ENCODE measurements at regions not wholly inside any gene's neighbourhood (a gene's known extent, or its start where the extent isn't known, plus 50 kb on each side); places are given as distances from the start of the nearest gene placed in this dataset.

DNA sequence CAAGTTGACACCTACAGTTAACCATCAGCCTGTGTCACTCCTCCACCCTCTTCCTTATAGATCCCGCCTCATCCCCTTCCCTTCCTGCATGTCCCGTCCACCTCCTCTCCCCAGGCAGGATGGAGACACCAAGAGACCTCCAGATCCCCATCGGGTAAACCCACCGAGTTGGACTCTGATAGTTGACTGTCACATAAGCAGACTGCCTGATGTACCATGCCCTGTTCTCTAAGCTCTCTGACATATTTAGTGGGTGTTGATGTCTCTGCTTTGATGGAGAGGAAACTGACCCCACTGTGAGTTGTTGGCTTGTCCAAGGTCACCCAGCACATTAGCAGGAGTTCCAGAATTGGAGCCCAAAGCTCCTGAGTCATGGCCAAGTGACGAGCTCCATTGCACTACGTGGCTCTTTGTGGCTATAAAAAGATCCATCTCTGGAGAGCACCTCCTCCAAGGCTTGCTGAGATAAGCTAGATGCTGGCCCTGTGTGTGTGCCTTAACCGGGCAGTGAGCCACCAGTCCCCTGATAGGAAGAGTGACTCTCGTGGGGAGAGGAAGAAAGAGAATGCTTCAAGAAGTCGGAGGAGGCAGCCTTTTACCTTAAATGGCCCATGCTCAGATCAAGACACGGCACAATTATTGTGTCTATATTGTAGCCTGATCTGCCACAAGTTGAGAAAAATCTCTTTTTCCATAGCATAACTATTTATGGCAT is 236.0 kb upstream of the ECI2 start:
- ChIA-PET CTCF (no interaction called here), POLR2A (no interaction called here)
- Histone ChIP-seq H3K27me3 (replicated peaks in 2 of 5; ENCODE audit: control insufficient read depth in 4 of 5, insufficient read depth in 5 of 5, low read length in 4 of 5) (no peaks in the 10 kb centered on the region), H3K36me3 (ENCODE audit: control insufficient read depth in 4 of 4, insufficient read depth in 4 of 4, low read length in 3 of 4) (no peaks in the 10 kb centered on the region), H3K4me3 (ENCODE audit: control insufficient read depth in 1 of 7, extremely low read depth in 1 of 7, insufficient read depth in 4 of 7, low read depth in 2 of 7, low read length in 6 of 7) (no peak overlapping the region), H3K4me1 (ENCODE audit: control extremely low read depth in 1 of 4, control insufficient read depth in 4 of 4, insufficient read depth in 4 of 4, low read length in 3 of 4) (no peaks in the 10 kb centered on the region), H3K27ac (ENCODE audit: insufficient read depth in 1 of 2, low read depth in 1 of 2, low read length in 2 of 2, poor library complexity in 1 of 2, severe bottlenecking in 2 of 2) (no peak overlapping the region), H3K9me3 (ENCODE audit: control extremely low read depth in 1 of 5, control insufficient read depth in 4 of 5, insufficient read depth in 2 of 5, low read depth in 1 of 5, low read length in 4 of 5) (no peaks in the 10 kb centered on the region)
- peak in 1 of 3 donors; percentile 3 for DNase-seq
- 90% methylated on average over 8 of the region's 10 CpGs for WGBS (ENCODE audit: insufficient coverage)

DNA sequence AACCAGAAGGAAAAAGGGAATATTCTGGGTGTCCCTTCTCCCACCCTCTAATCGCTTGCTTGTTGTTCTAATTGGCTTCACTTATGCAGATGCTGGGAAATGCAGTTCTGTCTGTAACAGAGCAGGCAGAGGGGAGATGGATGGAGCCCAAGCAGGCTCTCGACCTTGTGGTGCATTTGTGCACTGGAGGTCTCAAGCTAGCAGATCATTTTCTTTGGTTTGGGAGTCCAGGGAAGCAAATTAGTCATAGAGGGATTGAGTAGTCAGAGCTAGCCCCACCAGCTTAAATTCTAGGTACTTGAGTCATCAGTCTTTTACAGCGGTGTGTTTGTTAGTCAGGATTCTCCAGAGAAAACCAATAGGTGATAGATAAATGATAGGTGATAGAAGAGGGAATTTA is 234.7 kb upstream of the ECI2 start:
- DNase-seq = no peak

DNA sequence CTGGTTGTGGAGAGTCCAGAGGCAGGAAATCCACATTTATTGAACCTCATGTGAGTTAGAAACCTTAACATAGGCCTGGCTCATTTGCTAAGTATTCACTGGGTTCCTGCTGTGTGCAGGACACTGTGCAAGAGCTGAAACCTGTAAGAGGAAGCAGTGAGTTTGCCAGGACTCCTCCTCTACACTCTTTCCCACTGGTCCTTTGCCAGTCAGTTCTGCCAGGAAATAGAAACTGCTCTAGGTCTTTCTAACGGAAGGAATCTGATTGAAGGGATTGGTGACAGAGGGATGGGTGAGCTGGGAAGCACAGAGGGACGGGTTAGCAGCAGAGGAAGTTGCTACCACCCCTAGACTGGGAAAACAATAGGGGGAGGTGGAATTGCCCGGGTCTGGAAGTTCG is 234.2 kb upstream of the ECI2 start:
- DNase-seq = no peak
- POLR2A ChIA-PET = no interaction called here
- no peak overlapping the region for H3K27ac ChIP-seq (ENCODE audit: insufficient read depth in 1 of 2, low read depth in 1 of 2, low read length in 2 of 2, poor library complexity in 1 of 2, severe bottlenecking in 2 of 2)
- H3K4me3 ChIP-seq (ENCODE audit: control insufficient read depth in 1 of 7, extremely low read depth in 1 of 7, insufficient read depth in 4 of 7, low read depth in 2 of 7, low read length in 6 of 7) = no peak overlapping the region
- CTCF ChIA-PET = no interaction called here
- peaks cover 0 to 3% (median 0%) of the 10 kb centered on the region in 4 experiments for H3K4me1 ChIP-seq (ENCODE audit: control extremely low read depth in 1 of 4, control insufficient read depth in 4 of 4, insufficient read depth in 4 of 4, low read length in 3 of 4)
- H3K27me3 ChIP-seq (replicated peaks in 2 of 5; ENCODE audit: control insufficient read depth in 4 of 5, insufficient read depth in 5 of 5, low read length in 4 of 5) = no peaks in the 10 kb centered on the region
- no peaks in the 10 kb centered on the region for H3K9me3 ChIP-seq (ENCODE audit: control extremely low read depth in 1 of 5, control insufficient read depth in 4 of 5, insufficient read depth in 2 of 5, low read depth in 1 of 5, low read length in 4 of 5)
- whole genome bisulfite sequencing (ENCODE audit: insufficient coverage) = 83% methylated on average over 4 of the region's 4 CpGs
- H3K36me3 ChIP-seq (ENCODE audit: control insufficient read depth in 4 of 4, insufficient read depth in 4 of 4, low read length in 3 of 4) = no peaks in the 10 kb centered on the region

More for the DNA sequence above, 234.7 kb upstream of the ECI2 start:
- Histone ChIP-seq H3K27ac (ENCODE audit: insufficient read depth in 1 of 2, low read depth in 1 of 2, low read length in 2 of 2, poor library complexity in 1 of 2, severe bottlenecking in 2 of 2) (no peak overlapping the region), H3K27me3 (replicated peaks in 2 of 5; ENCODE audit: control insufficient read depth in 4 of 5, insufficient read depth in 5 of 5, low read length in 4 of 5) (no peaks in the 10 kb centered on the region), H3K4me3 (ENCODE audit: control insufficient read depth in 1 of 7, extremely low read depth in 1 of 7, insufficient read depth in 4 of 7, low read depth in 2 of 7, low read length in 6 of 7) (no peak overlapping the region), H3K9me3 (ENCODE audit: control extremely low read depth in 1 of 5, control insufficient read depth in 4 of 5, insufficient read depth in 2 of 5, low read depth in 1 of 5, low read length in 4 of 5) (no peaks in the 10 kb centered on the region), H3K4me1 (ENCODE audit: control extremely low read depth in 1 of 4, control insufficient read depth in 4 of 4, insufficient read depth in 4 of 4, low read length in 3 of 4) (no peaks in the 10 kb centered on the region), H3K36me3 (ENCODE audit: control insufficient read depth in 4 of 4, insufficient read depth in 4 of 4, low read length in 3 of 4) (no peaks in the 10 kb centered on the region)
- POLR2A ChIA-PET = no interaction called here
- CTCF ChIA-PET = no interaction called here
- WGBS (ENCODE audit: insufficient coverage) = 100% methylated on average over 1 of the region's 3 CpGs

DNA sequence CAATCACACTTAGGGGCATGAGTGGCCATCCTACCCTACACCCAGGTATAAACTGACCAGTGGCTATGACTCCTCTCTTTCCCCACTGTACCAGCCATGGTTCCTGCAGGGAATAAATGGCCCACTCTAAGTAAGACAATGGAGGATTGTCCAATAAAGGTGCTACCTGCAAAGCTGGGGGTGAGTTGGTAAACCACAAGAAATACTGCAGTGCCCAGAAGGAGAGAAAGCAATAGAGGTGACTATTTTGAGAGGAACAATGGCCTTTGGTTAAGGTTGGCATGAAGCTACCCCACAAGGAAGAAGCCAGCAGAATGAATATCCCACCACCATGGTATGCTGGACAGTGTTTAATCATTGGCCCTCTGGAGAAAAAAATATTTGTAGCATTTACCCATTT is 233.3 kb upstream of the ECI2 start:
- Histone ChIP-seq H3K4me1 (ENCODE audit: control extremely low read depth in 1 of 4, control insufficient read depth in 4 of 4, insufficient read depth in 4 of 4, low read length in 3 of 4) (peaks cover 0 to 10% (median under 1%) of the 10 kb centered on the region in 4 experiments), H3K4me3 (ENCODE audit: control insufficient read depth in 1 of 7, extremely low read depth in 1 of 7, insufficient read depth in 4 of 7, low read depth in 2 of 7, low read length in 6 of 7) (no peak overlapping the region), H3K9me3 (ENCODE audit: control extremely low read depth in 1 of 5, control insufficient read depth in 4 of 5, insufficient read depth in 2 of 5, low read depth in 1 of 5, low read length in 4 of 5) (no peaks in the 10 kb centered on the region), H3K36me3 (ENCODE audit: control insufficient read depth in 4 of 4, insufficient read depth in 4 of 4, low read length in 3 of 4) (no peaks in the 10 kb centered on the region), H3K27me3 (replicated peaks in 2 of 5; ENCODE audit: control insufficient read depth in 4 of 5, insufficient read depth in 5 of 5, low read length in 4 of 5) (no peaks in the 10 kb centered on the region), H3K27ac (ENCODE audit: insufficient read depth in 1 of 2, low read depth in 1 of 2, low read length in 2 of 2, poor library complexity in 1 of 2, severe bottlenecking in 2 of 2) (no peak overlapping the region)
- ChIA-PET POLR2A (no interaction called here), CTCF (no interaction called here)
- DNase-seq = no peak

DNA sequence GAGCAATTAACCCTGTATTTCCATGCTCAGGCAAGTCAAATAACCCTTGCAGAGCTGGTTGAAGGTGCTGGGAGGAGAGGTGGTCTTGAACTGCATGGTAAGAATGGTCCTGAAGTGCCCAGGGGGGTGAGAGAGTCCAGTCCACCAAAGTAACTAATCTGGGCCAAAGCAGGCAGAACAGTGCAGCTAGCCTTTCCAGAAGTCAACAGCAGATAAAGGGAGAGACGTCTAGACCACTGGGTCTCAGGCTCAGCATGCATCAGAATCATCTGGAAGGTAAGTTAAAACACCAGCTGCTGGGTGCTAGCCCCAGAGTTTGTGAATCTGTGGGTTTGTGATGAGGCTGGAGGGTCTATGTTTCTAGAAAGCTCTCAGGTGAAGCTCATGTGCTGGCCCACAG is 232.3 kb upstream of the ECI2 start:
- Histone ChIP-seq H3K36me3 (ENCODE audit: control insufficient read depth in 4 of 4, insufficient read depth in 4 of 4, low read length in 3 of 4) (no peaks in the 10 kb centered on the region), H3K9me3 (ENCODE audit: control extremely low read depth in 1 of 5, control insufficient read depth in 4 of 5, insufficient read depth in 2 of 5, low read depth in 1 of 5, low read length in 4 of 5) (no peaks in the 10 kb centered on the region), H3K27me3 (replicated peaks in 2 of 5; ENCODE audit: control insufficient read depth in 4 of 5, insufficient read depth in 5 of 5, low read length in 4 of 5) (no peaks in the 10 kb centered on the region), H3K4me1 (ENCODE audit: control extremely low read depth in 1 of 4, control insufficient read depth in 4 of 4, insufficient read depth in 4 of 4, low read length in 3 of 4) (peaks cover 0 to 10% (median under 1%) of the 10 kb centered on the region in 4 experiments), H3K27ac (ENCODE audit: insufficient read depth in 1 of 2, low read depth in 1 of 2, low read length in 2 of 2, poor library complexity in 1 of 2, severe bottlenecking in 2 of 2) (no peak overlapping the region), H3K4me3 (ENCODE audit: control insufficient read depth in 1 of 7, extremely low read depth in 1 of 7, insufficient read depth in 4 of 7, low read depth in 2 of 7, low read length in 6 of 7) (no peak overlapping the region)
- no peak for DNase-seq
- 91% methylated on average over 1 of the region's 1 CpG for WGBS (ENCODE audit: insufficient coverage)
- ChIA-PET POLR2A (no interaction called here), CTCF (no interaction called here)

DNA sequence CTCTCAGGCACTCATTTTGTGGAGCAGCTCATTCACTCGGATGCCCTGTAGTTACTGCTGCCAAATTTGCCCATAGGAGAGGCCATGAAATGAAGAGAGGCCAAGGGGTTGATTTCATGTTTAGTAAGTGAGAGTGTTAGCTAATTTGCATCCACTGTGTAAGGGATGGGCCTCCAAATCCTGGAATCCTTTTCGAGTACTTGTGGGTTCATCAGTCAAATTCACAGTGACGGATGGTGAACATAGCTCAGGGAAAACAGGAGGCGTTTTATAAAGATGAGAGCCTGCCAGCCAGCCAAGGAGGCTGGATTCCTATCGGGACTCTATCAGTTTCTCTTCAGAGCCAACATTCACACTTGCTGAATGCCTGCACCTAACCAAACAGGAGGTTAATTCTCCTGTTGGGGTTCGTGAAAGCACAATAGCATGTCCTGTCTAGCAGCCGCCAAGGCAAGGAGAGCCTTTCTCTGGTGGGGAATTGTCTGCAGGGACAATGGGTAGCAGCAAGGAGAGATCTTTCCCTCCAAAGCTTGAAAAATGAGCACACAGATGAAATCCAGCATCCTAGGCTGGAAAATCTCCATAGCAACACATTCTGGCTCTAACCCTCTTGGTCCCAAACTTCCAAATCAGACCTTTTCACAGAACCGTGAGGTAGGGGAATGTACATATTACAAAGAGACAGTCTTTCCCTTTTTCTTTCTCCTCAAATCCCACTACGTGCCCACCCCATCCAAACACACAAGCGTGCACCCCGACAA is 231.4 kb upstream of the ECI2 start:
- Histone ChIP-seq H3K36me3 (ENCODE audit: control insufficient read depth in 4 of 4, insufficient read depth in 4 of 4, low read length in 3 of 4) (no peaks in the 10 kb centered on the region), H3K27me3 (replicated peaks in 2 of 5; ENCODE audit: control insufficient read depth in 4 of 5, insufficient read depth in 5 of 5, low read length in 4 of 5) (no peaks in the 10 kb centered on the region), H3K4me3 (ENCODE audit: control insufficient read depth in 1 of 7, extremely low read depth in 1 of 7, insufficient read depth in 4 of 7, low read depth in 2 of 7, low read length in 6 of 7) (no peak overlapping the region), H3K4me1 (ENCODE audit: control extremely low read depth in 1 of 4, control insufficient read depth in 4 of 4, insufficient read depth in 4 of 4, low read length in 3 of 4) (peaks cover 0 to 10% (median under 1%) of the 10 kb centered on the region in 4 experiments), H3K27ac (ENCODE audit: insufficient read depth in 1 of 2, low read depth in 1 of 2, low read length in 2 of 2, poor library complexity in 1 of 2, severe bottlenecking in 2 of 2) (no peak overlapping the region), H3K9me3 (ENCODE audit: control extremely low read depth in 1 of 5, control insufficient read depth in 4 of 5, insufficient read depth in 2 of 5, low read depth in 1 of 5, low read length in 4 of 5) (no peaks in the 10 kb centered on the region)
- WGBS (ENCODE audit: insufficient coverage) = 96% methylated on average over 7 of the region's 11 CpGs
- CTCF ChIA-PET = no interaction called here
- DNase-seq = no peak
- POLR2A ChIA-PET = no interaction called here

DNA sequence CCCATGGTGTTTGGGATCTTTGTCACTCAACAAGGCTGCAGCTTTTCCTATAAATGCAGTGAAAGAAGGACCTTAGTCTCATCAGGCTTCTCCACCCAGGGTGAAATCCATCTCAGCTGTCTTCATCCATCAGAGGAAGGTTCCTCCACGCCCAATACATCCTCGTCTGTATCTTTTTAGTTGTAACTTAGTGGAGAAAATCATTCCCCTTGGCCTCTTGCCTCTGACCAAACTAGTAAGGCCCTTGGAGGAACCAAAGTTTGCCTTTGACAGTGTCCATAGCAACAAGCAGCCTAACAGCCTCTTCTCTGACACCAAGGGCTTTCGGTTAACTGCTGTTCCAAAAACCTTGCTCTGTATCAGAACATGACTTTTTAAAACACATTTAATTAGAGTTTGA is 230.3 kb upstream of the ECI2 start:
- WGBS (ENCODE audit: insufficient coverage) = 100% methylated on average over 2 of the region's 3 CpGs
- no peak overlapping the region for H3K27ac ChIP-seq (ENCODE audit: insufficient read depth in 1 of 2, low read depth in 1 of 2, low read length in 2 of 2, poor library complexity in 1 of 2, severe bottlenecking in 2 of 2)
- H3K36me3 ChIP-seq (ENCODE audit: control insufficient read depth in 4 of 4, insufficient read depth in 4 of 4, low read length in 3 of 4) = no peaks in the 10 kb centered on the region
- no peaks in the 10 kb centered on the region for H3K9me3 ChIP-seq (ENCODE audit: control extremely low read depth in 1 of 5, control insufficient read depth in 4 of 5, insufficient read depth in 2 of 5, low read depth in 1 of 5, low read length in 4 of 5)
- no peak for DNase-seq
- H3K4me3 ChIP-seq (ENCODE audit: control insufficient read depth in 1 of 7, extremely low read depth in 1 of 7, insufficient read depth in 4 of 7, low read depth in 2 of 7, low read length in 6 of 7) = no peak overlapping the region
- ChIA-PET CTCF (no interaction called here), POLR2A (no interaction called here)
- peaks cover 0 to 10% (median under 1%) of the 10 kb centered on the region in 4 experiments for H3K4me1 ChIP-seq (ENCODE audit: control extremely low read depth in 1 of 4, control insufficient read depth in 4 of 4, insufficient read depth in 4 of 4, low read length in 3 of 4)
- H3K27me3 ChIP-seq (replicated peaks in 2 of 5; ENCODE audit: control insufficient read depth in 4 of 5, insufficient read depth in 5 of 5, low read length in 4 of 5) = no peaks in the 10 kb centered on the region
